Inflammatory macrophage treated with lipopolysaccharide for 4 hours (primary cell): ENCODE measurements at regions not wholly inside any gene's neighbourhood (a gene's known extent, or its start where the extent isn't known, plus 50 kb on each side); places are given as distances from the start of the nearest gene placed in this dataset.
"Not testable (repeated sequence)": the region's sequence is repeated elsewhere in the genome, so short reads cannot be mapped to it uniquely, and the experiment has no call there.

ENCODE experiments used
- DNase-seq: peaks from one replicate; pipeline ENCODE4 v3.0.0-alpha.2; 2020

DNA sequence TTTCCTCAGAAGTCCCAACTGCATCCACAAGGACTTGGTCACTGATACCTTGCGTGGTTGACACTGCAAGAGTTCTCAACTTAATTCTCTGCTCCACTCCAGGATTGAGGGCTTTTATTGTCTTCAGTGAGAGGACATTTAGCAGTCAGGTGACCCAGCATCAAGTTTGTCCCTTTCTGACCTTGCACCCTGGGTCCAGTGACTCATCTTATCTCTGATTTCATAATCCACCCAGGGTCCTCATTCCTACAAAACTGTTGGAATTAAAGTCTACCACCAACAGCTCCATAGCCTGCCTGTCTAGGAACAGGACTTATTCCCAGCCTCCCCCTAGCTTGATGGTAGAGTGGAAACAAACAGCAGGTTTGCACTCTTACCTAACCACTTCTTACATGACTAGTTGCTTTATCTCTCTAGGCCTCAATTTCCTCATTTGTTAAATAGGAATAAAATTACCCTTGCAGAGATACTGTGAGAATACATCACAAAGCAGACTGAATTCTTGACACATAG, 151.3 kb upstream of the LPP start:
- peak; percentile 24 for DNase-seq

DNA sequence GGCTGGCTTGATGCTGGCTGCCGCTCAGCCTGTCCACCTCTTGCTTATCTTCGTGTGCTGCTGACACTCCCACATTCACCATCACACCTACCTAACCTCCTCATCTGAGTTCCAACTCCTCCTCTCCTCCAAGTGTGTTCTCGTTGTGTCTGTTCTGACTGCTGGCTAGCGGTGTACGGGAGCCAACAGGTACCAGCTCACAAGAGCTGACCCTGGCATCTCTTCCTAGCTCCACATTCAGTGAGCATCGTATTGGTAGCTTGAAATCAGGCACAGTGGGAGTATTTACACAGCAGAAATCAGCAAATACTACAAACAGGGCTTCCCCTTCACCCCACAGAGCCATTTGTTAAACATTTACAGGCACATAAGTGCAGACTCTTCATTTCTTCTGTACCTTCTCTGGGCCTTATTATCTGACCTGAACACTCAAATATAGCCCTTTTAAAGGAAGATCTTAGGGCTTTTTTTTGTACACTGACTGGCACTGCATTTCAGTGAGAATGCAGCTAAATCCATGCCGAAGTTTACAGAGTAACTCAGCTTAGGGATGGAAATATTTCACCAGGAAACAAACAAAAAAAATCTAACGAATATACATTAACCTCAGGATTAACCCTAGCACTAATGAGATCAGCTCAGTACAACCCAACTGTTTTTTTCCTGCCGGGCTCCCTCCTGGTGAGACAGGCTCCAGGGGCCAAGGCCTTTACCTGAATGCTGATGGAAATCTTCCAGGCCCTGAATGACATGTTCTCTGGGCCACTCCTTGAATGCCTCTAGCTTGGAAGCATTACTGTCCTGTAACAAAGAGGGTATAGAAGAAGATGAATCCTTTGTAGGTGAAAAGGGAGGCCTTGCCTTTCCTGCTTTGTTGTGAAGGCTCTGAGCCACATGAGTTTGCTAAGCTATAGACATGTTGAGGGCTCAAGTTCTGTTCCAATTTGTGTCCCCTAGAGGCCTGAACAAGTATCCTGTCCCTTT, 150.5 kb upstream of the LPP start:
- DNase-seq = no peak

DNA sequence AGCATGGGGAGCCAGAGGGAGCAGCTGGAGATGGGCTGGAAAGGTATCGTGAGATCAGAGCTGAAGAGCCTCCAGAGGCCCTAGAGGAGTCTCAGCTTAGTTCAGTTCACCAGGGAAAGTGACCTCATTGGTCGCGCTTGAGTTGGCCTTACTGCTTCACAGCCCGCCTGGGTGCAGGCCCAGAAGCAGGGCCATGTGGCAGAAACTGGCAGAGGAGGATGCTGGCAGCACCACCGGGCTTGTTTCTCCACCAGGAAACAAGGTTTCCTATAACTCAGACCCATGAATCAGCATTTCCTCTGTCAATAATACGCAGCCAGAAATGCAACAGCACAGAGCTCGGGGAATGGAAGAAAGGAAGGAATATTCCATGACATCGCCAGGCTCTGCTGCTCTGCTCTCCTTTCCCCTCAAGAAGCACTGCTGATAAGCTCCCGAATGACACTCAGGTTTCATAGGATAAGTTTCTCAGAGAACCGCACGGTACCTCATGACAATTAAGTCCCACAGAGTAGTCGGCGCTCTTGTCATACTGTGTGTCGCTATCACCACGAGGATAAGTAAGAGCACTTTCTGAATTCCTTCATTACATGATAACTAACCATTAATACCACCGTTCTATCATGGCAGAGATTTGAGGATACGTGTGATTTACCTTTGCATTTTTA, 147.1 kb upstream of the LPP start:
- peak; percentile 9 for DNase-seq

DNA sequence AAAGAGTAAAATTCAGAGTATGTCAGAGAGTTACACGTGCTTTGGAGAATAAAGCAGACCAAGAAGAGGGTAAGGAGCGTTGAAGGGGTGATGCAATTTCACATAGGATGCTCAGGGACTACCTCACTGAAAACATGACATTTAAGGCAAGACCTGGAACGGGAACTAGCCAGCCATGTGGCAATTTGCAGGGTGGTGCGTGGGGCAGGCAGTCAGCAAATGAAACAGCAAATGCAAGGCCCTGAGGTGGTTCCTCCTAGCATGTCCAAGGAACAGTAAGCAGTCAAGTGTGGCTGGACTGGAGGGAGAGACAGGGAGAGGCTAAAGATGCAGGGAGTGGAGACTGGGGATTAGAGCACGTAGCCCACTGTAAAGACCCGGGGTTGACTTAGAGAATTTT, 146.1 kb upstream of the LPP start:
- peak; percentile 92 for DNase-seq

DNA sequence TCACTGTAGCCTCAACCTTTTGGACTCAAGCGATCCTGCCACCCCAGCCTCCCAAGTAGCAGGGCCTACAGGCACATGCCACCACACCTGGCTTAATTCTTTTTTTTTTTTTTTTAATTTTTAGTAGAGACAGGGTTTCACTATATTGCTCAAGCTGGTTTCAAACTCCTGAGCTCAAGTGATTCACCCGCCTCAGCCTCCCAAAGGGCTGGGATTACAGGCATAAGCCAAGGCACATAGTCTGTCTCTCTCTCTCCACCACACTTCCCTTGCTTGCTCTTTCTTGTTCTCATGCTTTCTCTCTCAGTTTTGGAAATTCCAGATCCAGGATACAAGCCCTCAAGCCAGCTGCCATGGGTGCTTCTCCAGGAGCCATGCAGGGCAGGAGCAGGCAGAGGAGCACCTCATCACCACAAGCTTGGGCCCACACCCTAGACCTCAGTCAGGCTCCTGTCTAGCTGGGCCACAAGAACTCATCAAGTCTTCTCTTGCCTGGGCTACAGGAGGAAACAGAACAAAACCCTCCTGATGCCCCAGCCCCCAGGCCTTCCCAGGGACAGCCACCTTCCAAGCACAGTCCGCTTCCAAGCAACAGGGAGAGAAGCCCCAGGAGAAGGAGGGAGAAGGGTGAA, 145.3 kb upstream of the LPP start:
- DNase-seq = peak; percentile 18

DNA sequence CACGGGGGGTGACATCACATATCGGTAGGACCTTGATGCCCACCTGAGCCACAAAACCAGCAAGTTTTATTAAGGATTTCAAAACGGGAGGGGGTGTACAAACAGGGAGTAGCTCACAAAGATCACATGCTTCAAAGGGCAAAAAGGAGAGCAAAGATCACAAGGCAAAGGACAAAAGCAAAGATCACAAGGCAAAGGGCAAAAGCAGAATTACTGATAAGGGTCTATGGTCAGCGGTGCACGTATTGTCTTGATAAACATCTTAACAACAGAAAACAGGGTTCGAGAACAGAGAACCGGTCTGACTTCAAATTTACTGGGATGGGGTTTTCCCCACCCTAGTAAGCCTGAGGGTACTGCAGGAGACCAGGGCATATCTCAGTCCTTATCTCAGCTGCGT, 143.5 kb upstream of the LPP start:
- DNase-seq = no peak

DNA sequence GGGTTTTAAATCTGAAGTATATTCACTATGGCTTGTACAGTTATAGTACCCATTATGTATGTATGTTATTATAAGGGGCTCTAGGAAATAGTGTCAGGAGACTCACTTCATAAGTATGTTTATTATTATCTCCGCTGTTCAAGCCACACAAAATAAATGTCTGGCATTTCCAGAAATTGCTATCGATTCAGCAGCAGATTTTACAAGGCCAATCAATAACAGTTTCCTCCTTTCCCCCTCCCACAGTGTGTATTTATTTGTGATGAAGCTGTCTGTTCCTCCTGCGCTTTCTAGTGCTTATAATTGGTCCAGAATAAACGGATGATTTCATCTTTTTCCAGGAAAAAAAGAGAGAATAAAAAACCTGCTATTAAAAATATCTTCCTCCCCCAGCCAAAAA, 134.2 kb upstream of the LPP start:
- no peak for DNase-seq

DNA sequence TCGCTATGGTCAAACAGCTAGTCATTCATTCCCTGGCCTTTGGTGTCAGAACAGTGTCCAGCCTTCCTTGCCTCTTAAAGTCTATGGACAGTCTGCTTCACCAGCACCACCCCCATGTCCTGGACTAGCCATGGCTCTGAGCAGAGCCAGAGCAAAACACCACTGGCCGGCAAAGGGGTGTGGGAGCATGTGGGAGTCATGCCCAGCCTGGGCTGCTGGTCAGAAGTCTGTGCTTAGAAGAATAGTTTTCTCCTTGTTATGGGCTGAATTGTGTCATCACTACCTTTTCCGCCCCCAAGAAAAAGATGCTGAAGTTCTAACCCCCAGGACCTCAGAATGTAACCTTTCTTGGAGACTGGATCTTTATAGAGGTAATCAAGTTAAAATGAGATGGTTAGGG, 132.9 kb upstream of the LPP start:
- no peak for DNase-seq

DNA sequence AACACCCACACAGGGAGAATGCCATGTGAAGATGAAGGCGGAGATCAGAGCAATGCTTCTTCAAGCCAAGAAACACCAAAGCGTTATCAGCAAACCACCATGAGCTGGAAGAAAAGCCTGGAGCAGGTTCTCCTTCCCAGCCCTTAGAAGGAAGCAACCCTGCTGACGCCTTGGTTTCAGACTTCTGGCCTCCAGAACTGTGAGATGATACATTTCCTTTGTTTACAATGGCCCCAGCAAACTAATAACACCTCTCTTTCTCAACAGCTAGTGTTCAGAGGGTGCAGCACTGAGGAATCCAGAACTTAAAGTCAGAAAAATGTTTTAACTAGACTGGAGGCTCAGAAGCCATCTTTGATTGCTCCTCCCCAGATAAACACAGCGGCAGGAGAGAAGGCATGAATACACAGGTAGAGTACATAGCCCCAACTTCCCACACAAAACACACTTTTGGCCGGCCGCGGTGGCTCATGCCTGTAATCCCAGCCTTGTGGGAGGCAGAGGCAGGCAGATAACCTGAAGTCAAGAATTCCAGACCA, 132.4 kb upstream of the LPP start:
- DNase-seq = peak; percentile 78

DNA sequence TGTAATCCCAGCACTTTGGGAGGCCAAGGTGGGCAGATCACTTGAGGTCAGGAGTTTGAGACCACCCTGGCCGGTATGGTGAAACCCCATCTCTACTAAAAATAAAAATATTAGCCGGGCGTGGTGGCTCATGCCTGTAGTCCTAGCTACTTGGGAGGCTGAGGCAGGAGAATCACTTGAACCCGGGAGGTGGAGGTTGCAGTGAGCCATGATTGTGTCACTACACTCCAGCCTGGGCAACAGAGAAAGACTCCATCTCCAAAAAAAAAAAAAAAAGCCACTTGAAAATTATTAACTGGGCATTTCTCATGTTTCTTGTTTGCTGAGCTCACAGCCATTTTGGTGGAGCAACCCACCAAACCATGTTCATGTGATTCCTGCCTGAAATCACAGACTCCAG, 131.1 kb upstream of the LPP start:
- DNase-seq = not testable (repeated sequence)

DNA sequence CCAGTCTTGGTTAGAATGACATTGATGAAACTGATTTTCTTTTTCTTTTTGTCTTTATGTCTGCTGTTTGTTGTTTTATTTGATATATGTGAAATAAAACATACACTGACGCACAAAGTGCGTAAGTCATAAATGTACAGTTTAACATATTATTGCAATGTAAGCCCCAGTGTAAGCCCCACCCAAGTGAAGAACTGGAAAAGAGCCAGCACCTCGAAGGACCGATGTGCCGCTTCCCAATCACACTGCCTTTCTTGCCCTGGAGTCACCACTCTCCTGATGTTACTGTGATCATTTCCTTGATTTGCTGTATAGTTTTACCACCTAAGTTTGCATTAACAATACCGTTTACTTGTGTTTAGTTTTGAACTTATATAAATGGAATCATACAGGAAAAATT, 128.4 kb upstream of the LPP start:
- DNase-seq = no peak

DNA sequence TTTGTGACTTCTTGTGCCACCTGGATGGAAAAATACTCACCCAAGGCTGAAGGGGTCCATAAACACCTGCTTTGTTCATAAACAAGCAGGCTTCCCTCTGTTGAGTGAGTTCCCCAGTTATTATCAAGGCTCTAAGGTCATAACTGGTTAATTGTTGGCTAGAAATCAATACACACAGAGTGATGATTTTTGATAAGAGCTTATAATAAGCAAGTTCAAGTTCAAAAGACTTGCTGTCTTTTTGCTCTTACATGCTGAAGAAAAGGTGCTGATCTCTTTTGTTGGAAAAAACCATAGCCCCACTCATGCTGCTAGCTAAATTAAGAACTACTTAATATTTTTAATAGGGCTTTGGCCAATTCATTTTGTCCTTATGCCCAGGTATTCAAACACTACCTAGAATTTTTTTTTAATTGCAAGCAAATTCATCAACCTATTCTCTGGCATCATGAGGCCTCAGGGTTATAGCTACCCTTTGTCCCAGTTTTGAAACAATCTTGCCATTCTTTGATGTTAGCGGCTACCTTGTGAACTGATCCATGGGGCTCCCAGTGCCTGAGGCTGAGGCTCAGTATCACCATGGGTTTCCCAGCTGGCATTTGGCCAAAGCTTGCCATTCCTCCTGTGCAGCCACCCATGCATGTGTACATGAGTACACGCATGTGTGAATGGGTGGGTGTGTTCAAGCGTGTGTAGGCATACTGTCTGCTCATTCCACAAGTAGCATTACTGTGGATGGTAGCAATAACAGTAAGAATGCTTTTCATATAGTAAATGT, 127.6 kb upstream of the LPP start:
- DNase-seq = no peak

DNA sequence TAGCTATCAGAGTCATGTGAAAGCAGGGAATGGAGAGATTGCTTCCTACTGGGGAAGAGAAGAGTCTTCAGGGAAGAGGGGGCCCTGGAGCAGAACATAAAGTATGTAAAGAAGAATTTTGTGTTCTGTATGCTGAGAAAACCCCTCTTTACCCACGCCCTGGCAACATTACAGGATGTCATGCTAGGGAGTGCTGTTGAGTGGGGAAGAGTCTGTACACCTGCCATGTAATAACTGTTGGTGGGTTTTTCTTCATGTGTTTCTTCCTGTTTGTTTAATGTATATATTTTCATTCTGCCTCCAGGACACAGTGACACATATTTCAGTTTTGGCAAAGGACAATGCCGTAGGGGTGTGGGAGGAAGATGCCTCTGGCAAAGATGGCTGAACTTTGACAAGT, 122.8 kb upstream of the LPP start:
- DNase-seq = no peak

DNA sequence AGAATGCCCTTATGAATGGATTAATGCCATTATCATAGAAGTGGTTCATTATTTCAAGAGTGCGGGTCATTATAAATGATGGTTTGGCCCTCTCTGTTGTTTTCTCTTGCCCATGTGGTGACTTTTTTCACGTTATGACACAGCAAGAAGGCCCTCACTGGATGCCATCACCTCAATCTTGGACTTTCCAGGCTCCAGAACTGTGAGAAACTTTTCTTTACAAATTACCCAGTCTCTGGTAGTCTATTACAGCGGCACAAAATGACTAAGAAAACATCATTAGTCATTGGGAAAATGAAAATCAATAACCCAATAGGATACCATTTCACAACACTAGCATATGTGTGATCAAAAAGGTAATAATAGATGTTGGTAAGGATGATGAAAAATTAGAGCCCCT, 119.0 kb upstream of the LPP start:
- DNase-seq = peak; percentile 42

DNA sequence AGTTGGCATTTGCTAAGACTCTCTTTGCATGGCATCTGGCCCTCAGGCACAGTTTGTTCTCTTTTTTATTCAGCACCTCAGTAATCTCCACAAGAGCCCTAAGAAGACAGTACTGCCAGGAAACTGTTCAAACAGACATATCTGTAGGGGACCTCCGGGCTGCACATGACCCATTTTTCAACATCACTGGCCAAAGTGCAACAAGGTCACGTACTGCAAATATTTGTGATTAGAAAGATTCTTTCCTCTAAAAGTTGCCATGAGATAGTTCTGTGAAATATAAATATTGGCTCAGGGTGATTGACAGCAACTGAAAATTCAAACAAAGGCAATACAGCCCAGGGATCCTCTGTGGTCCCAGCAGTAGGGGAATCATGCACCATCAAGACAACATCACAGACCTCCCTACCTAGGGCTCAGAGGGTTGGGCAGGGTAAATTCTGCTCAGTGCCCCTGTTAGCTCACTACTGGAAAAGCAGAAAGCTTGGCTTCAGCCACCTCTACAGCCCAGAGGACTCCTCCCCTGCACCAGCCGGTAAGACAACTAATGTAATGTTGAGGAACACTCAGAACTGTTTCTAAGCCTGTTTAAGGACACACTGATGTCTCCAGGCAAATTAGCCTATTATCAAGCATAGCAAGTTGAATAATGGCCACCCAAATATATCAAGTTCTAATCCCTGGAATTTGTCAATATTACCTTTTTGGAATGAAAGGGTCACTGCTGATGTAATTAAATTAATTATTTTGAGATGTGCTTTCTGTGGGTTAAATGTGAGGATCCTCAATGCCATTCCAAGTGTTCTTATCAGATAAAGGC, 117.4 kb upstream of the LPP start:
- no peak for DNase-seq

DNA sequence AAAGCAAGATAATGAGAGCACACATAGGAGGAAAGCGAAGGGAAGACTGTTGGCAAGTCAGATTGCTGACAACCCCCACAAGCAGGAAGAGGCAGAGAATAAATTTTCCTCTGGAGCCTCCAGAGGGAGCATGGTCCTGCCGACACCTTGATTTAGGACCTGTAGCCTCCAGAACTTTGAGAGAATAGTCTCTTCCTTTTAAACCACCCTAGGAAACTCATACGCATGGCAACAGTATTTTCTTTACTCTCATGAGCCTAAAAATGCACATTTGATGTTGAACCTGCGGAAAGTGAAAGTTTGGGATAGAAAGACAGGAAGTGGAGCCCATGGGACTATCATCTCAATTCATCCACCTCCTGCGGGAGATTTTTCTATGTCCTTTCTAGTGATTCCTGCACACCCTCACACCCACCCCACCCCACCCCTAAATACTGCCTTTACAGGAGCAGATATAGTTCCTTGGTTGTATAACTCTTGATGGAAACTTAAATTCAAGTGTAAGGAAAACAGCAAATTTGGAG, 116.7 kb upstream of the LPP start:
- no peak for DNase-seq

DNA sequence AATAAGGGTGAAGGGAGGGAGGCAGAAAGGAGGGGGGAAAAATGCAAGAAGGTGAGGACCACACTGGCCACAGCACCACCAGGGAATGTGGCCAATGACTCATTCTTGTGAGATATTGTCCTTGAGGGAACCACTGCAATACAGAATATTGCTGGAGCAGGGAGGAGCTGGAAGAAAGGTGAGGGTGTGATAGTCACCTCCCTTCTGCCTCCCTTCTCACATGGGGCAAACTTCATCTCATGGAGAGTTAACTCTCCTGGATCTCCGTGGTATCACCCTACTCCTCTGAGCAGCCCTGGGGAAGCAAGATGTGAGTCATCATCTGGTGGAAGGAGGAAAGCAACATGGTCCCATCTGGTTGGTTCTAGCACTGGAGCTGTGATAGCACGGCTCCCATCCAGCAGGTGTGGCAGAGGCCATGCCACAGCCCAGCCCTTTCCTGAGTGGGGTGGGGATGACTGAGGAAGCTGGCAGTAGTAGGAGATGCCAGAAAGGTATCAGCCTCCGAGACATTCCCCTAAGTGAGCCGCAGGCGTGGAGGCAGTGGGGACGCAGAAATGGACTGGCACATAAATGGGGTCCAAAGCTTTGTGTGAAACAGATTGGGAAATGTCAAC, 115.9 kb upstream of the LPP start:
- DNase-seq = no peak

DNA sequence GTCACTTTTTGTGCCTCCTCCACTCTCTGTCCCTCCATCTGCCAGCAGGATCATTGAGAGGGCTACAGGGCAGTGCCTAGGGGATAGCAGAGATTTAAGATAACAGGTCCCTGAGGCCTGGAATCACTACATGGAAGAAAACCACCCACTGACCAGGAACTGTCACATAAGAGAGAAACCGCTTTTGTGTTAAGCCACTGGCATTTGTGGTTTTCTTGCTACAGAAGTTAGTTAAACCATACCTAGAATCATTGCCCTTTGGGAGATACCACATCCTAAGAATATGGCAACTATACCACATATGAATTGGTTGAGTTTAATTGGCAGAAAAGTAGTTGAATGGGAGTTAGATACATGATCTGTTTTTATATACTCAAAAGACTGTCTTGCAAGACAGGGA, 112.8 kb upstream of the LPP start:
- no peak for DNase-seq

DNA sequence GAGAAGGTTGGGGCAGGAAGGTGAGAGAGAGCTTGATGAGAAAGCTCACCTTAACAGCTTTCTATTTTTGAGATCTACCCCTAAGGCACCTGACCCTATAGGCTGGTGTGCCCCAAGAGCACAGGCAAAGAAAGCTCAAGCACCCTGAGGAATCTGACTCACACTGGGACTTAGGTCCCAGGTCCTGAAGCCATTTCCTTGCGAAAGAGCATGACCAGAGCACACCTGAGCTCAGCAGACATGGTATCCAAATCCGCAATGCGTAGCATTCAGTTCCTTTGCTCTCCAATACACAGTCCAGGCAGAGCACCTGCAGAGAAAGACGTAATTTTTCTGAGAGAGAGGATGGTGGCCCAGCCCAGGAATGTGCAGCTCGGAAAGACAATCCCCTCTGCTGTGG, 112.1 kb upstream of the LPP start:
- DNase-seq = no peak

DNA sequence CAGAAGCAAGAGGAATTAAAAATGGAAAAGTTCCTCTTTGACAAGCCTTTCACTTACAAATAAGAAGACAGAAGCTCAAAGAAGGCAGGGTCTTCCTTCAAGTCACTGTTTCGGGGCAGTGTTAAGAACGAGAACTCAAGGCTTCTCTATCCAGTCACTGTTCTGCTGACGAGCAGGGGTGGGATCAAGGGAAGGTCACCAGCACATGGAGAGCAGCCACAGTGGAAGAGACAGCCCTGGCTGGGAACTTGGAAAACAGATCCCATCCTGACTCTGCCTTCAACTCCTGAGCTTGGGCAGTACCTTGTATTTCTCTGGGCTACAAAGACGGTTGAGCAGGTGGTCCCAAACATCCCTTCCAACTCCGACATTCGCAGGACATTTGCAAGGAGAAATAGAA, 111.5 kb upstream of the LPP start:
- DNase-seq = no peak

DNA sequence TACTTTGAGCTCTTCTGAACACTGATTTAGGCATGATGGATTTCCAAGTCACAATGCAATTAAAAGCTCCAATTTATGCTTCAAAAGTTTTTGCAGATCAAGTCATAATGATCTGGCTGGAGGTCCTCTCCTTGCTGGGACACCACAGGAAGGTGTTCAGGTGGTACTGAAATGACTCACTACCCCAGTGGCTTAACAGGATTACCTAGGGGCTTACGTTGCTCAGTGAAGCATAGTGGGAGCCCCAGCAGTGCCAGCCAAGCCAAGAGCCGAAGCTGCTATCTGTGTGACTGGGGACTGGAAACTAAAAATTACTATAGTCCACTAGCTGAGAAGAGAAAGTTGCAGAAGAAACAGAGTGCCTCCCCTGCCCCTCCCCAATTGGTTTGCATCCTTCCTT, 110.1 kb upstream of the LPP start:
- no peak for DNase-seq
